Gastrocnemius medialis (tissue), 4 donors: ENCODE measurements at regions not wholly inside any gene's neighbourhood (a gene's known extent, or its start where the extent isn't known, plus 50 kb on each side); places are given as distances from the start of the nearest gene placed in this dataset.

Source experiments
- ATAC-seq, 2 donors: fragments of 150-250 bp; one replicate each; pipeline ENCODE4 v1.9.1; 2016
- DNase-seq, 2 donors: peaks; one replicate each; pipeline ENCODE4 v3.0.0-alpha.2; 2019
- H3K27ac ChIP-seq, 4 donors: fragments of 200-600 bp; sonication (generic); 1 replicate in 1 of 4; 2 replicates in 3 of 4; pipeline ENCODE4 v1.5.1; 2016 to 2018; ENCODE audit warnings: mild to moderate bottlenecking in 2 of 4, moderate library complexity in 1 of 4
- H3K27me3 ChIP-seq, 3 donors: fragments of 200-600 bp; sonication (generic) in 2 of 3; 1 replicate in 1 of 3; 2 replicates in 2 of 3; pipeline versions ENCODE4 v1.5.1 to v1.6.0; 2016 to 2019; ENCODE audit warnings: mild to moderate bottlenecking in 1 of 3, moderate library complexity in 1 of 3
- H3K36me3 ChIP-seq, 2 donors: fragments of 200-600 bp; sonication (generic) in 1 of 2; one replicate each; pipeline ENCODE4 v1.5.1; 2017 to 2018
- H3K4me1 ChIP-seq, 2 donors: fragments of 200-600 bp; sonication (generic) in 1 of 2; one replicate each; pipeline ENCODE4 v1.5.1; 2016 to 2017; ENCODE audit warnings: mild to moderate bottlenecking in 2 of 2
- H3K4me3 ChIP-seq, 4 donors: fragments of 200-600 bp; sonication (generic) in 3 of 4; 1 replicate in 1 of 4; 2 replicates in 3 of 4; pipeline ENCODE4 v1.5.1; 2016 to 2019; ENCODE audit warnings: mild to moderate bottlenecking in 2 of 4
- H3K9me3 ChIP-seq, 3 donors: fragments of 200-600 bp; sonication (generic) in 2 of 3; 1 replicate in 1 of 3; 2 replicates in 2 of 3; pipeline ENCODE4 v1.5.1; 2016 to 2019
- POLR2A ChIP-seq, 2 donors: fragments of 450-650 bp; IDR thresholded peaks; one replicate each; pipeline ENCODE4 v1.6.1; 2017; ENCODE audit warnings: antibody characterized with exemption in 2 of 2, mild to moderate bottlenecking in 2 of 2, moderate library complexity in 2 of 2
- in situ Hi-C, 4 donors: fragments of 200-750 bp; cut with MboI; loops; one replicate each; pipeline versions ENCODE4 v1.15.0 to v1.8.0; 2017; ENCODE audit warnings: low sequenced_read_pairs in 4 of 4
- intact Hi-C: fragments of 100-400 bp; cut with DNase I; formaldehyde crosslinking; loops from one replicate; pipeline ENCODE4 v1.15.1; 2023; ENCODE audit warnings: low total_unique reads
- TF ChIP-seq, protein P1 (sequence below), 5 experiments: fragments of 450-650 bp in 3 of 5; fragments of 200-600 bp in 2 of 5; sonication (generic) in 2 of 5; IDR thresholded peaks in 4 of 5; conservative IDR thresholded peaks in 1 of 5; 1 replicate in 4 of 5; 2 replicates in 1 of 5; pipeline ENCODE4 v1.5.1; 2016 to 2019; ENCODE audit warnings: antibody characterized with exemption in 5 of 5, mild to moderate bottlenecking in 3 of 5, moderate library complexity in 3 of 5

DNA sequence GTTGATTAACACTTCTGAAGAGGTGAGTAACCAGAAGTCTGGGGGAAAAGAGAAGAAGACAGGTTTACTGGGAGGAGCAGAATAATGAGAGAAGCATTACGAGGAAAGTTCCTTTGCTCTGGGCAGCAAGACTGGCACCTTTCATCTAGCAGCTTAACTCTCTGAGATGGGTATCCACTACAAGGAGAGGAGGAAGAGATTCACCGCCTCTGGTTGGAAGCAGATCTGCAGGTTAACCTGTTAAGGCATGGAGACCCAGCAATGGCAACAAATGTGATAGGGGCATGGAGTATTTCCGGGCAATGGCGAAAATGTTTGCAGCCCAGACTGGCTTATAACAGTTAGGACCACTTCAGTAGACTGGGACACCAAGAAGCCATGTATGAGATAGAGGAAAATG, 162.2 kb downstream of the TFEC start:
- in situ Hi-C loops, result no loop called here
- Histone ChIP-seq H3K4me1 (no peaks in the 10 kb centered on the region), H3K27me3 (no peaks in the 10 kb centered on the region), H3K9me3 (no peaks in the 10 kb centered on the region), H3K36me3 (no peaks in the 10 kb centered on the region), H3K4me3 (no peak overlapping the region), H3K27ac (no peak overlapping the region)
- ATAC-seq (no peak), DNase-seq (no peak)
- TF ChIP-seq, protein P1, sequence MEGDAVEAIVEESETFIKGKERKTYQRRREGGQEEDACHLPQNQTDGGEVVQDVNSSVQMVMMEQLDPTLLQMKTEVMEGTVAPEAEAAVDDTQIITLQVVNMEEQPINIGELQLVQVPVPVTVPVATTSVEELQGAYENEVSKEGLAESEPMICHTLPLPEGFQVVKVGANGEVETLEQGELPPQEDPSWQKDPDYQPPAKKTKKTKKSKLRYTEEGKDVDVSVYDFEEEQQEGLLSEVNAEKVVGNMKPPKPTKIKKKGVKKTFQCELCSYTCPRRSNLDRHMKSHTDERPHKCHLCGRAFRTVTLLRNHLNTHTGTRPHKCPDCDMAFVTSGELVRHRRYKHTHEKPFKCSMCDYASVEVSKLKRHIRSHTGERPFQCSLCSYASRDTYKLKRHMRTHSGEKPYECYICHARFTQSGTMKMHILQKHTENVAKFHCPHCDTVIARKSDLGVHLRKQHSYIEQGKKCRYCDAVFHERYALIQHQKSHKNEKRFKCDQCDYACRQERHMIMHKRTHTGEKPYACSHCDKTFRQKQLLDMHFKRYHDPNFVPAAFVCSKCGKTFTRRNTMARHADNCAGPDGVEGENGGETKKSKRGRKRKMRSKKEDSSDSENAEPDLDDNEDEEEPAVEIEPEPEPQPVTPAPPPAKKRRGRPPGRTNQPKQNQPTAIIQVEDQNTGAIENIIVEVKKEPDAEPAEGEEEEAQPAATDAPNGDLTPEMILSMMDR (IDR thresholded peaks at IDR 0.05 in 4 of 5, conservative IDR thresholded peaks at IDR 0.05 in 1 of 5), result no peak
- no peak for TF ChIP-seq POLR2A (IDR thresholded peaks at IDR 0.05)
- intact Hi-C loops, result no loop called here

DNA sequence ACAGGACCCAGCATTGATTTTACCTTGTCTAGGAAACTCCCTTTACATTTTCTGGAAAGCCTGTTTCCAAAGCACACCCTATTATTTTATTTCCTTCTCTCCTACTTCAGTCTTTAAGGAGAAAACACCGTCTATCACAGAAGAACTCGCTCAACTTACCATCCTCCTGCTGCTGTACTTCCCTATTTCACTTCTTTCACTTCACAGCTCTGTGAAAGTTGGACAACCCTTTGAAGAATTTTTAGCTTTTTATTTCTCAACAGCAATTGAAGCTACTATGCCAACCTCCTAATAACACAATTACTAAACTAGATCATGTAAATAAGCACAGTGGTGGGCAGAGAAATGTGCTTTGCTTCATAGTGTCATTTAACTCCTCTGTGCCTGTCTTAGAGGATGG, 166.5 kb downstream of the TFEC start:
- in situ Hi-C loops, result no loop called here
- no peak overlapping the region for H3K4me3 ChIP-seq
- no peaks in the 10 kb centered on the region for H3K9me3 ChIP-seq
- ATAC-seq (no peak), DNase-seq (no peak)
- no peak for TF ChIP-seq POLR2A (IDR thresholded peaks at IDR 0.05)
- TF ChIP-seq, protein P1 (IDR thresholded peaks at IDR 0.05 in 4 of 5, conservative IDR thresholded peaks at IDR 0.05 in 1 of 5), result no peak
- no peaks in the 10 kb centered on the region for H3K36me3 ChIP-seq
- H3K27me3 ChIP-seq, result no peaks in the 10 kb centered on the region
- H3K4me1 ChIP-seq, result no peaks in the 10 kb centered on the region
- intact Hi-C loops, result no loop called here
- no peak overlapping the region for H3K27ac ChIP-seq

DNA sequence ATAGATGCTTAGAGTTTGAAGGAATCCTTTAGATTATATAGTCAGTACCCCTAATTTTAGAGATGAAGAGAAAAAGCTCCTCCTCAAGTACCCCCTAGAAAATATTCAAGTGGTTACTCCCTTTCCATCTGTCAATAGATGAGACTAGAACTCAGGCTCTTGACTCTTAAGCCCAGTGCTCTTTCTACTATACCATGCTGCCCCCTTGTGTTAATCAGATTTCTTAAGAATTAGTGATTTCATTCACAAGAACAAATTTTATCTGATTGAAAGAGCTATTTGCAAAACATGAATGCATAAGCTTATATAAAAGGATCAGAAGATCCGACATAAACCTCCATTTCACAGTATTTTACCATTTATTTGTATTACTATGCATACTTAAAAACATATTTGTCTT, 179.3 kb downstream of the TFEC start:
- H3K4me3 ChIP-seq, result no peak overlapping the region
- H3K36me3 ChIP-seq, result no peaks in the 10 kb centered on the region
- ATAC-seq (no peak), DNase-seq (no peak)
- H3K27me3 ChIP-seq, result no peaks in the 10 kb centered on the region
- TF ChIP-seq, protein P1 (IDR thresholded peaks at IDR 0.05 in 4 of 5, conservative IDR thresholded peaks at IDR 0.05 in 1 of 5), result no peak
- no peak for TF ChIP-seq POLR2A (IDR thresholded peaks at IDR 0.05)
- intact Hi-C loops, result no loop called here
- in situ Hi-C loops, result no loop called here
- H3K9me3 ChIP-seq, result no peaks in the 10 kb centered on the region
- no peaks in the 10 kb centered on the region for H3K4me1 ChIP-seq
- H3K27ac ChIP-seq, result no peak overlapping the region

DNA sequence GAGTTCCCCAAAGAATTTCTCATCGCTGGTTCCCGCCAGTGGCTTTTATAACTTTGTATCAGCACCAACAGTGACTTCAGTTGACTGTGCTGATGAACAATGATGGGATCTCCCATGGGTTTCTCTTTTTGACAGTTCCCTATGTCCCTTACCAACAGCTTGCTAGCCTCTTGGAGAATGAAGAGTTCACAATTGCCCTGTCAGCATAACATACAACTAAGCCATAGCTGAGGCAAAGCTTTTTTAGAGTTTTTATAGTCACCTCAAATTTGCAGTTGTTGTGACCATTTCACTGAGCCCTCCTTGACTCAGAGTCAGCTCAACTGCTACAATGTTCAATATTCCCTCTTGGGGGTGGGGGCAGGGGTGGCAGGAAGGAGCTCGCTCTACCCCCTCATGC, 179.8 kb downstream of the TFEC start:
- intact Hi-C loops (no loop called here), in situ Hi-C loops (no loop called here)
- H3K27ac ChIP-seq, result no peak overlapping the region
- no peak for TF ChIP-seq POLR2A (IDR thresholded peaks at IDR 0.05)
- TF ChIP-seq, protein P1 (IDR thresholded peaks at IDR 0.05 in 4 of 5, conservative IDR thresholded peaks at IDR 0.05 in 1 of 5), result no peak
- H3K9me3 ChIP-seq, result no peaks in the 10 kb centered on the region
- no peaks in the 10 kb centered on the region for H3K27me3 ChIP-seq
- H3K36me3 ChIP-seq, result no peaks in the 10 kb centered on the region
- H3K4me1 ChIP-seq, result no peaks in the 10 kb centered on the region
- DNase-seq, result no peak
- ATAC-seq, result no peak
- H3K4me3 ChIP-seq, result no peak overlapping the region

- in situ Hi-C loops, result no loop called here
- no peak for ATAC-seq
These were observed 185.7 kb downstream of the TFEC start for GRCh38 chr7:115844857-115845256.

More at GRCh38 chr7:115844857-115845256, 185.7 kb downstream of the TFEC start:
- no peak overlapping the region for H3K4me3 ChIP-seq
- H3K4me1 ChIP-seq, result no peaks in the 10 kb centered on the region
- H3K27me3 ChIP-seq, result no peaks in the 10 kb centered on the region
- DNase-seq, result no peak
- no peak for TF ChIP-seq POLR2A (IDR thresholded peaks at IDR 0.05)
- TF ChIP-seq, protein P1 (IDR thresholded peaks at IDR 0.05 in 4 of 5, conservative IDR thresholded peaks at IDR 0.05 in 1 of 5), result no peak
- intact Hi-C loops, result no loop called here
- no peaks in the 10 kb centered on the region for H3K9me3 ChIP-seq
- no peak overlapping the region for H3K27ac ChIP-seq
- H3K36me3 ChIP-seq, result no peaks in the 10 kb centered on the region
